Dermis microvascular lymphatic vessel endothelial cell (primary cell): ENCODE measurements at regions not wholly inside any gene's neighbourhood (a gene's known extent, or its start where the extent isn't known, plus 50 kb on each side); places are given as distances from the start of the nearest gene placed in this dataset.
"Not testable (repeated sequence)": the region's sequence is repeated elsewhere in the genome, so short reads cannot be mapped to it uniquely, and the experiment has no call there.

ENCODE experiments used
- DNase-seq, 2 donors: peaks; one replicate each; pipeline versions ENCODE4 v3.0.0 to v3.0.0-alpha.2; 2010; ENCODE audit warnings: low read depth in 2 of 2

DNA sequence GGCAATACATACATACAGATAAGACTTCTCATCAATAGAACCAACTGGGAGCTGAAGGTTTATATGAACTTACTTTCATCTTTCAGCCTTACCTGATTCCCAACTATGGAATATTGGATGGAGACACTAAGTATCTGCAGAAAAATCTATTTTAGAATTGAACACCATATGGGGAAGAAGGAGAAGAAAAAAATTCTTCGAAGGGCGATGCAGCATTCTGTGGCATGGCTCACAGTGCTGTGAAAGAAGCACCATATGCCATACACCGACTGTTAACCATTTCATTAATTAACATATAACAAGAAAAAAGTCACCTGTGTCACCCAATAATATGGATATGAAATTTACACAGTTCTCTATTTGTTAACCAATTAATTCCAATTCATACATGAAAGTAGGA lies 1374.4 kb upstream of the MAP3K7 start:
- DNase-seq, result no peak

DNA sequence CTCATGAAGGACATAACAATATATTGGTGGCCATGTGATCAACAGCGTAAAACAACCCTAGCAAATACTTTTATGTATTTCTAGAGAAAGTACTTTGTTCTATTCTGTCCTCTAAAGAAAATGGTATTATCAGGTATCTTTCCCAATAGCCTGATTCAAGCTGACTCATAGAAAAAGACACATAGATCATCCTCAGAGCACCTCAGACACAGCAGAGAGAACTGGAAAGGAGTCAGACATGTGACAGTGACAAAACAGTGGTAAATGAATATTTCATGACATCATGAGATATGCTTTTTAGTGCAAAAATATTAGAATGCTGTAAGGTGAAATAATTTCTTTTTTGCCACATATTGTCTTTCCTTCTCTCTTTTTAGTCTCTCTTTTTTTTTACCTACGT lies 1355.0 kb upstream of the MAP3K7 start:
- DNase-seq, result no peak

DNA sequence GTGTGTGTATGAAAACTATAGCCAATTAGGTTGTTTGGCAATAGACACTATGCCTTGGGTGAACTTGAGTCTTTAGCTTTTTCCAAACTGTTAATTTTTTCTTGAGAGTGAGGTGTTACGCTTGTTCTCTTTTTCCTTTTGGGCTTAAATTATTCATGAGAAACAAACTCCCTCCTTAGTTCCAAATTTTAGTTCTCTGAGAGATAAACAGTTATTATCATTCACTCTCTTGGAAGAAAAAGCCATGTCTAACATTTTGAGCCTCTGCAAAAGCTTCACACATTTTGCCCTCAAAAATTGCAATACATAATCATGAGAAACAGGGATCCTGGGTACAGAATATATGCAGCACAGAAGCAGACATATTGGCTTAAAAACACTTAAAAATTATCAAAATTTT lies 1353.9 kb upstream of the MAP3K7 start:
- DNase-seq, result no peak

DNA sequence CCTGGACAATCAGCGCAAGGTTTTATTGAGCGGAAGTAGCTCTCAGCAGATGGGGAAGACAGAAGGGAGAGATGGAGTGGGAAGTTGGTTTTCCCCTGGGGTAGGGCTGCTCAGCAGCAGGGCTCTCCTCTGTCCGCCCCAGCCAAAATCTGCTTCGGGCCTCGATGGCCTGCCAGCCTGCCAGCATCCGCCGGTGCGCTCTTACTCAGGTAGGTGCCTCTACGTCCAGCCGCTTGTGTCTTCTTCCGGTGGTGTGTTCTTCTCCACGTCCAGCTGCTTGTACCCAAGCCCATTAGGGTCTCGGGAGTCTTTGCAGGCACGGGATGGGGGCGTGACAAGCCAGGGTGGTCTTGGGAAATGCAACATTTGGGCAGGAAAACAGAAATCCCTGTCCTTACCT lies 1340.0 kb upstream of the MAP3K7 start:
- no peak for DNase-seq

DNA sequence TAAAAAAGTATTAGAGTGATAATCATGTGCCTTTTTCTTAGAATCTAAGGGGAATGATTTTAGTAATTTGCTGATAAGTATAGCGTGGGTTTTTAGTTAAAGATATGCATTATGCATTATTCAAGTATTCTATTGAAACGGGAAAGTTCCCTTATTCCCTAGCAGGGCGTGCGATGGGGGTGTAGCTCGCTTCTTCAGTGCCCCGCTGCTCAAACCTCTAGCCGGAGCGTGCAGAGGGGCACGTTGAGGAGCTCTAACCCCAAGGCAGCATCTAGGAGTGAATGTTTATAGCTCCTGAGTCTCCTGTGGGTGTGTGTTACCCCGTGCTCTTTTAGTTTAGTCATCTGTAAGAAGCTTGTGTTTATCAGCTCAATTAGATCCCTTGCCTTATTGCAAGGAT lies 1339.5 kb upstream of the MAP3K7 start:
- DNase-seq, result no peak

DNA sequence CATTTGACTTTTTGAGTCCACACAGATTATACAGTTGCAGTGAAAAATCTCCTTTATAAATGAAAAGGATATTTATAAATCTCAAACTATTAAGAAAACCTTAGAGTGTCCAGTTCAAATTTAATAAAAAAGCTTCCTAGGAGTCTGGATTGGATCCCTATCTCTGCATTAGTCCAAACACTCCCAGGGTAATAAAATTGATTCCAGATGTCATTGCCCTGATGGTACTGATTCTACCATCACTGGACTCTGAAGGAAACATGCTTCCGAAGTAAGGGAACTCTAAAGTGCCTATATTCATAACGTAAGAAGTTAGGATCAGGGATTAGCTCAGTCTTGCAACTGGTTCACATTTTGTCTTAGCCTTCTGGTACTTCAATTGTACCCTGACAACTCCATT lies 1325.1 kb upstream of the MAP3K7 start:
- DNase-seq, result no peak

DNA sequence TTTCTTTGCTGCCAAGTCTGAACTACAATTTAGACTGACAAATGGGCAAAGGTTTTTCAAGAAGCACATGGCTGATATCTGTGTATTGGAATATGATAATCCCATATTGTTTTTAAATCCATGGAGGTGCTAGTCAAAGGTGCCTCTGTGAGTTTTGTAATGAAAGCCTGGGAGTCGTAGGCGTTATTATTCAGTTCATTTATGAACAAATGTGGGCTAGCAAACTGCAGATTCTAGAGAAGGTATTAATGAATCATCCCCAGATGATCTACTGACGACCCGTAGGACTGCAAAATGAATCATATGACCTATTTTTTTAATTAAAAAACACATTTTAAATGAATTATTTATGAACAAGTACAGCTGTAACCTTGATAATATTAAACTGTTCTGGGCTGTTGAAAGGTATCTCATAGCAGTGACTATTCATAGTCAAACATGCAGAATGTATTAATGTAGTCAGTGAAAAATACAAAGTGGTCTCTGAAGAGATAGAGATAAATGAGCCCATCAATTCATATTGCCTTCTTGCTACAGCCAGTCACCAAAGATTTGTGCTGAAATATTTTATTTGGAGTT lies 1317.8 kb upstream of the MAP3K7 start:
- no peak for DNase-seq

DNA sequence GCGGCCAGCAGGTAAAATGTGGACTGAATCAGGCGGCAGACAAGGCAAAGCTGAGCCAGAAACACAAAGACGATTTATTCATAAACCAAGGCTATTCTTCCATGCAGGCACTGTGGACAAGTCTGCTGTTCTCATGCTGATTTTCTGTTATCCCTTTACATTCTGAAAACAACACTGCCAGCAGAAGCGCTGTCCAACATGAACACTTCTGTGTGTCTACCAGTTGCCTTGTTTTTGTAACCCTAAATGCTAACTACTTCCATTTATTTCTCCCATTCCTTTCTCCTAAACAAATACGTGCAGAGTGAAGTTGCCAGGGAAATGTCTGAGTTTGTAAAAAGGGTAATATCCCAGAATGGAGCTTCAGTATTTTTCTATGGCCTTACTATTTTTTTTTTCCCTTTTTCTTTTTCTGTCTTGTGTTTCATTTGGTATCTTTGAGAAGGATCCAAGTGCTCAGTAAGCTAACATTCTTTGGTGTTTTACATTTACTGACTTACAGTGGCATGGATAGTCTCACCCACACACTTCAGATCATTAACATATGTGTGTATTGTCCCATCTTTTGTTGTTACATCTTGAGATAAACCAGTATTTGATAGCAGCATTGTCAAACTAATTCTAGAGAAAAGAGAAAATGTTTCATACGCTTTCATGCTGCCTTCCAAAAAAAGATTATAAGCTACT lies 1308.9 kb upstream of the MAP3K7 start:
- no peak for DNase-seq

DNA sequence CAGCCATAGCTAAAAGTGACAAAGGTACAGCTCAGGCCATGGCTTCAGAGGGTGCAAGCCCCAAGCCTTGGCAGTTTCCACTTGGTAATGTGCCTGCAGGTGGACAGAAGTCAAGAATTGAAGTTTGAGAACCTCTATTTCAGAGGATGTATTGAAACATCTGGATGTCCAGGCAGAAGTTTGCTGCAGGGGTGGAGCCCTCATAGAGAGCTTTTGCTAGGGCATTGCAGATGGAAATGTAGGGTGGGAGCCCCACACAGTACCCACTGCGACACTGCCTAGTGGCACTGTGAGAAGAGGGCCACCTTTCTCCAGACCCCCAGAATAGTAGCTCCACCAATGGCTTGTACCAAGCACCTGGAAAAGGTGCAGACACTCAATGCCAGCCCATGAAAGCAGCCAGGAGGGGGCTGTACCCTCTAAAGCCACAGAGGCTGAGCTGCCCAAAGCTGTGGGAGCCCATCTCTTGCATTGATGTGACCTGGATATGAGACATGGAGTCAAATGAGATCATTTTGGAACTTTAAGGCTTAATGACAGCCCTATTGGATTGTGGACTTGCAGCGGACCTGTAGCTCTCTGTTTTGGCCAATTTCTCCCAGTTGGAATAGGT lies 1299.4 kb upstream of the MAP3K7 start:
- DNase-seq, result no peak

DNA sequence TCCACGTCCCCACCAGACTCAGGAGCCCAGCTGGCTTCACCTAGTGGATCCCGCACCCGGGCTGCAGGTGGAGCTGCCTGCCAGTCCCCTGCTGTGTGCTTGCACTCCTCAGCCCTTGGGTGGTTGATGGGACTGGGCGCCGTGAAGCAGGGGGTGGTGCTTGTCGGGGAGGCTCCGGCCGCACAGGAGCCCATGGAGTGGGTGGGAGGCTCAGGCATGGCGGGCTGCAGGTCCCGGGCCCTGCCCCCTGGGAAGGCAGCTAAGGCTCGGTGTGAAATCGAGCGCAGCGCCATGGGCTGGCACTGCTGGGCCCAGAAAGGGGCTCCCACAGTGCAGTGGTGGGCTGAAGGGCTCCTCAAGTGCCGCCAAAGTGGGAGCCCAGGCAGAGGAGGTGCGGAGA lies 1294.9 kb upstream of the MAP3K7 start:
- DNase-seq, result not testable (repeated sequence)

DNA sequence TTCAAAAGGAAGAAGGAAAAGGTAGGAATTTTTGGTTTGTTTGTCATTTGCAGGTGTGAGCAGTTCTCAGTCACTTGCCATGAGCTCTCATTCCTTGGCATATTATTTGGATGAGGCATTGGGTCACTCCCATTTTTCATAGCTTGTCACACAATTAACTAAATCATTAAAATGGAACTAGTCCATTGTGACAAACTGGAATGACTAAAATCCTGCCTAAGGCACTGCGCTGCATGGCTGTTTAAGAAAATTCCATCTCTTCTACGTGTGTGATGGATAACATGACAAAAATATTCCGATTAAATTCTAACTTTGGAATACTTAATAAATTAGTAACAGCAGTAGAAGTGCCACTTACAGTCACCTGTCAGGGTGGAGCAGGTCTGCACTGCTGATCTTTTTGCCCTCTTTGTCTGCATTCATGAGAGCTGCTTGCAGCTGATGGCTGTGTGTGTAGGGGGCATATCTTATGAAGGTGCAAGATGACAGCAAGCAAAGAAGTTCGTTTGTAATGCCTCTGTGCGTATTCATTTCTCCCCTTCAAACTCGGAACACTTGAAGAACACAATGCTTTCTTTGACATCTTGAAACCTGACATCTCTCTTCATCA lies 1292.6 kb upstream of the MAP3K7 start:
- no peak for DNase-seq

DNA sequence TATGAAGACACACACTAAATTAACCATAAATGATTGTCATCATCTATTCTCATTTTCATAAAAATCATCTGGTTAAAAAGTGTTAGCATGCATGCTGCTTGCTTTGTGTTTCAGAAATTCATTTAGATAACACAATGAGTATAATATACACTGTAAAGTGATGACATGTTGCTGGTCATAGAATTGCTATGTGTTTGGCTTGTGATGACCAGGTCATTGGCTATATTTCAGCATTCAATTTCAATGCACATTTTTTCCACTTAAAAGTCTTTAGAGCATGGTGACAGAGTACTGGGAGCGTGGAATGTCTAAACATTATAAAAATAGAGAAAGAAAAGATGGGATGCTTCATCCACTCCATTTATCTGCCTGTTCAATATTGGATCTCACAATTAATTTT lies 1291.1 kb upstream of the MAP3K7 start:
- no peak for DNase-seq

DNA sequence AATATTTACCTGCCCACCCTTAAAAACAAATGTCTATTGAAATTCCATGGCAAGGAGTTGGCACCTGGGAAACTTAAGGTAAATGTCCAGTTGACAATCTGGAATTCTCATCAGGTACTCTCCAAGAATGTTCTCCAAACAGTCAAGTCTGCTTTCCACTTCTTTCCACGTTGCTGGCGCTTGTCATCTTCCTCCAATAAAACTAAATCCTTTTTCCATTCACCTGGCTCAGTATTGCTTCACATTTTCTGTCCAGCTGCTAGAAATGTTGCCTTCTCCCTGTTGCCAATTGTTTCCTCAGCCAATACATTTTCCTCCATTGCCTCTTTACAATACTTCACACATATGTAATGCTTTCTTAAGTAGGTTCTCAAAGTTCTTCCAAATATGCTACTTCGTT lies 1288.1 kb upstream of the MAP3K7 start:
- no peak for DNase-seq

DNA sequence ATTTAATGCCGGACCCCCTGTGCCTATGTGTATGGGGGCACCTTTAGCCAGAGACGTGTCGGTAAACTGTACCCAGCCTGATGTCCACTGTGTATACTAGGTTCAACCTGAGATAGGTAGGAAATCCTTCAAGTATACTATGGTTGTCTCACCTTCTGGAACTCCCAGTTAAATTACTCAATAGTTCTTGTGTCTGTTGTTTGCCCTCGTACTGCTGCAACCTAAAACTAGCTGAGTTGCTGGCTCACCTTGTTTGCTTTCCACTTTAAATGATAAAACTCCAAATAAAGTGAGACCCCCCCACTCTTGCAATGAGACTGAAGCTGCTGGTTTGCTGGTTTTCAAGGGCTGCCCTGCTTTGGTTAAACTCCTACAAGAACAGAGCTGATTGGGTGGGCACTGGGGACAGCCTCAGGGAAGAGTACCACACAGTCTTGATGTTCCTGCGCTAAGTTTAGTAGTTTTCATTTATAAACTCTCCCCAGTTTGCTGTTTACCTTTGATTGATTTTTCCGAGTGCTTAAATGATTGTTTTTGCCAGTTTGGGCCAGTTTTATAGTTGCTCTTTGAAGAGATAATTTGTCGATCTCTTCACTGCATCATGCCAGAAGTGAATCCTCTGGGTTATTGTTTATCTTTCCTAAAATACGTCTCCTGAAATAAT lies 1281.8 kb upstream of the MAP3K7 start:
- no peak for DNase-seq

DNA sequence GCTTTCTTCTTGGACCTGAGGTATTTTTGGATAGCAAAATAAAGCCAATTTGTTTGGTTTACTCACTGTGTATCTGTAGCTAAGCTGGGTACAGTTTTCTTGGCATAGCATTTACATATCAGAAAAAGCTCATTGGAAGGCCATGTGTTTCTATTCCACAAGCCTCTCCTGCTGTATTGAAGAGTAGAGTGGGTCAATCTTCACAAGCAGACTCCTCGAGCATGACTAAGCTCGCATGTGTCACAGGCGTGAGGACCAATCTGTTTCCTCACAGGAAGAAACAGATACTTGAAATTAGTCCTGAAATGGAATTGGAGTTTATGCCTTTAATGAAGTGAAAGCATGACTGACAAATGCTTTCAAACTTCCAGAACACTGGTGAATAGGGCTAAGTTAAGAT lies 1279.0 kb upstream of the MAP3K7 start:
- no peak for DNase-seq

DNA sequence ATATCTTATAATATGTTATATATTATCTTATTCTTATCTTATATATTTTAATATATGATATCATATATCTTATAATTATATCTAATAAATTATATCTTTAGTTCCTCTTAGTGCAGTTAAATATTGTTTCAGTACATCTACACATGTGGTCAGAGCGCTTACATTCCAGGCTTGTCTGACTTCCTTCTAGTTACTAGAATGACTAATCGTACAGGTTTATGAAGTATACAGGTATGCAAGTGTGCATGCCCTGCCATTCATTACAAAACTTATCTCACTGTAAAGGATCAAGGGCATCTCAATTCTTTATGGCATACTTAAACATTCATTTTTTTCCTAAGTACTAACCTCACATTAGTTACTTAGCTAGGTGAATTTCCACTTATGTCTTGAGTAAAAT lies 1278.0 kb upstream of the MAP3K7 start:
- DNase-seq, result no peak

DNA sequence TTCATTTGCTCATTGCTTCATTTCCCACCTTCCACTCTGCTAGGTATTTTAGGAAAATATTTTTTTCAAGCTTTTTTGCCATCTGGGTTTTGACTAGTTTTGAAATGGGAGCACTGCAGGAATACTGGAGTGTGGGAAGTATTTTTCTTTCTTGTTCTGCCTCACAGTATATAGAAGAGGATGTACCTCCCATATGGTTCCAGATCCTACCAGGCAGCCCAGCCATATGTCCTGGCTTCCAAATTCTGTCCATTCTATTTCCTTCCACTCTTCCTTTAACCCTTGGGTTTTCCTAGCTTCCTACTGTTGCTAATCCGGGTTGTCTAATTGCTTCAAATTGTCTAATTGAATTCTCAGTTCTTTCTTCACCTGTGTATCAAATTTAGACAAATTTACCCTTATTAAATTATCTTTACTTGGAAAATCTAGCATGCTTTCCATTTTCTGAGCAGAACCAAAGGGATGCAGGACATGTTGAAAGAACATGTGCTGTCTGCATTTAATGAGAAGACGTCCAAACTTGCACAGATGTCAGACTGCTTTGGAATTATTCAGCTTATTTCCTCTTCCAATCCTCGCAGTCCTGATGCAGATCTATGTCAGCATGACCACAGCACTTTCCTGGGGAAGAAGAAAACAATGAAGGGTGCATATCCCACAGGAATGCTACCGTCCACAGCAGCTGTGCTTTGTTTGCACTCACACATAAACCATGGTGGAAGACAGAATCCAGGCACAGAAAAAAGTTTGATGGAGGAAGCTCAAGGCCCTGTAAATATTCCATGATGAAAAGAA lies 1273.9 kb upstream of the MAP3K7 start:
- DNase-seq, result no peak

DNA sequence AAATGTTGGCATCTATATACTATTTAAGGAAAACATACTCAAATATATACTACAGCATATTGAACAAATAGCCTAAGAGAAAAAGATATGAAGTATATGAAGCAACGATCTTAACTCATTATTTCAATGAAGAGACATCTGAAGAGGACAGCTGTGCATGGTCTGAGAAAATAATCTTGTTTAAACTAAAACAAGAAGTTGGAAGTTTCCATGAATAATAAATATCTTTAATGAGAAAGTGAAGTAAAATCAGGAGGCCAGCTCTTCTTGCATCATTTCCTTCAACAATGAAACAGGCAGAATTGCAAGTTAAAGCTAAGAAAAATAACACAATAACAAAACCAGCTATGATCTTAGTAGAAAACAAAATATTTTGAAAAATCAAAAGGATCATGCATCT lies 1265.4 kb upstream of the MAP3K7 start:
- DNase-seq, result no peak

DNA sequence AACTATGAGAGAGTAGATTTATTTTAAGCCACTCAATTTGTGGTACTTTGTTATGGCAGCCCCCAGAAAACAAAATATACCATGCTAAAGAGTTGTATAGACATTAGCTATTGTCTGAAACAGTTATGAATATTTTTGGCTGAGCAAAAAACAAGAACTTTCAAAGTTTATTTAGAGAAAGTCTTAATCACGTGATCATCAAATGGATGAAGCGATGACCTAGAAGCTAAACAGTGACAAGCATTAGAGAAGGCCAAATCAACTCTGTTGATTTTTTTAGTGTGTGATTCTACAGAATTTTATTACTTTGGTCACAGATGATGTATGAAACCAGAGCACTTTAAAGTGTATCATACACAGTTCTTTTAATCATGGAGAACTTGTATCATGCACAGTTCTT lies 1247.9 kb upstream of the MAP3K7 start:
- no peak for DNase-seq

DNA sequence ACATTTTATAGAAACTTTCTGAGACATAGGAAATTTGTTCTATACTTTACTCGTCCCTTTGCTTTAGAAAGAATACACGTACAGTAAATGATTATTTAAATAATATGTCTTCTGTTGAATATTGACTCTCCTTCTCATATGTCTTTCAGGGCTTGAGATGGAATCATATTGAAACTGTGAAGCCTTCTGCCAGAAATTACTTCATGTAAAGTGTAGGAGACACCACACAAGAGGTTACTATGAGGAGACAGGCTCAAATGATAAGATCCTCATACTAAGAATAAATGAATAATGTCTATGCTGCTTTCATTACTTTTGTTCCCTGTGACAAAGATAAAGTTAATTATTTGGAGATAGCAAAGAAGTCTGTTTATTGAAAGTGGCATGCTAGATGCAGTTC lies 1240.3 kb upstream of the MAP3K7 start:
- DNase-seq, result no peak

DNA sequence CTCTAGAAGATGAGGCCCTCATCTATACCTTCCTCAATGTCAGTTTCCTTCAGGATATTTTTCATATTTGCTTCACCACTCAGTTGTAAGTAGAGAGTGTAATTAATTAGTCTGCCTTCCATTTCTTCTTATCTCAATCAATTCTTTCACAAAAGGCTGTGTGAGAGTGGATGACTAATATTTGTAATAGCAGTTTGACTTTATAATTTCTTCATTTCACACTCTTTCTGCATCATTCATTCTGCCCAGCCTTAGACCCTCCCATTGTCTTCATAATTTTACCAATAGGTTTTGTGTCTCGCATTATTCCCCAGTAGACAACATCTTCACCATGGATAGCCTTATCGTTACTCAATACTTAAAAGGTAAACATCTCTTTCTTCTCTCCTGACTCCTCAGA lies 1239.3 kb upstream of the MAP3K7 start:
- DNase-seq, result no peak

DNA sequence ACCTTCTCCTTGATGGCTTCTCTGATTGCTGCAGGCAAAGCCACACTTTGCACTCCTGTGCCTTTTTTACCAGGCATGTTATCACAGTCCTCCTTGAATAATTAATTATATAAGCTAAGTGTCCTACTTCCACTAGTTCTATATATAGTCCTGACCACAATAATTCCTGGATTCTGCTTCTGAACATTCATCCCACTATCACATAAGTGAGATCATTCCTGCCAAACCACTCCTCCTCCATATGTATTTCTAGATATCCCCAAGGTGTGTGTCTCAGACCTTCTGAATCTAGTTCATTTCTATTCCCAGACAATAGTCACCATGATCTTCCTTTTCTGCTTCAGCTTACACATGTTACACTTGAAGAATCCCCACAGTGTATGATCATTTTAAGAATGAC lies 1237.5 kb upstream of the MAP3K7 start:
- DNase-seq, result no peak
